IMR-90 (cell line): ENCODE measurements at regions not wholly inside any gene's neighbourhood (a gene's known extent, or its start where the extent isn't known, plus 50 kb on each side); places are given as distances from the start of the nearest gene placed in this dataset.

Experiments
- ATAC-seq: fragments of 200-7000 bp; cut with Tn5 transposase; 2 replicates; pipeline ENCODE4 v1.9.1; 2020; ENCODE audit warnings: low read depth, mild to moderate bottlenecking, moderate library complexity
- BruUV-seq: library from RNA; stranded (reverse); fragments of 400-500 nt; replicated peaks from 2 replicates; lab custom pipeline; 2021; lab: Mats Ljungman, UMichigan
- CTCF ChIA-PET: fragments of 300-600 bp; formaldehyde crosslinking; extraction: SDS; loops from one replicate; lab custom pipeline; 2021; ENCODE audit warnings: antibody characterized with exemption; lab: Yijun Ruan, JAX
- POLR2A ChIA-PET: fragments of 300-600 bp; sonication (Branson Sonifier 250); formaldehyde crosslinking; loops from one replicate; lab custom pipeline; 2022; ENCODE audit warnings: antibody characterized with exemption; ENCODE audit not compliant: unreplicated experiment; lab: Charles Lee
- DNase-seq: peaks from one replicate; pipeline ENCODE4 v3.0.0; 2013
- H2AFZ ChIP-seq: replicated peaks from 2 replicates; pipeline ENCODE3; 2013; ENCODE audit warnings: low read length, mild to moderate bottlenecking; ENCODE audit not compliant: poor library complexity
- H2AK5ac ChIP-seq: 2 replicates; pipeline ENCODE4 v1.6.1; 2013; ENCODE audit warnings: low read depth, low read length, inconsistent platforms
- H2AK9ac ChIP-seq: replicated peaks from 2 replicates; pipeline ENCODE3; 2013; ENCODE audit warnings: mild to moderate bottlenecking, low read depth, low read length, moderate library complexity; ENCODE audit not compliant: poor library complexity
- H2BK120ac ChIP-seq: 2 replicates; pipeline ENCODE4 v1.6.1; 2013; ENCODE audit warnings: low read depth, low read length, inconsistent platforms
- H2BK15ac ChIP-seq: 3 replicates; pipeline ENCODE4 v1.6.1; 2013; ENCODE audit warnings: low read depth, low read length, inconsistent platforms
- H2BK20ac ChIP-seq: 2 replicates; pipeline ENCODE4 v1.6.1; 2013; ENCODE audit warnings: low read depth, mild to moderate bottlenecking, inconsistent platforms, low read length, moderate library complexity
- H2BK5ac ChIP-seq: 2 replicates; pipeline ENCODE4 v1.6.1; 2013; ENCODE audit warnings: mild to moderate bottlenecking, low read depth, low read length, inconsistent platforms; ENCODE audit not compliant: poor library complexity, severe bottlenecking
- H3K14ac ChIP-seq: replicated peaks from 2 replicates; pipeline ENCODE4 v1.6.1; 2013; ENCODE audit warnings: low read depth, low read length, inconsistent platforms
- H3K18ac ChIP-seq: 2 replicates; pipeline ENCODE4 v1.6.1; 2013; ENCODE audit warnings: low read depth, low read length, control low read depth
- H3K23ac ChIP-seq: 2 replicates; pipeline ENCODE4 v1.6.1; 2013; ENCODE audit warnings: low read depth, low read length, inconsistent platforms
- H3K27ac ChIP-seq: 2 replicates; pipeline ENCODE4 v1.5.1; 2013; ENCODE audit warnings: mild to moderate bottlenecking, control low read depth, low read length; ENCODE audit not compliant: insufficient read depth
- H3K27me3 ChIP-seq: 2 replicates; pipeline ENCODE4 v1.6.1; 2013; ENCODE audit warnings: low read length; ENCODE audit not compliant: control insufficient read depth, insufficient read depth
- H3K36me3 ChIP-seq: 2 replicates; pipeline ENCODE4 v1.6.1; 2013; ENCODE audit warnings: low read length, mixed read lengths; ENCODE audit not compliant: control insufficient read depth, insufficient read depth
- H3K4ac ChIP-seq: 2 replicates; pipeline ENCODE4 v1.6.1; 2013; ENCODE audit warnings: low read depth, low read length, inconsistent platforms
- H3K4me1 ChIP-seq: 2 replicates; pipeline ENCODE4 v1.6.1; 2013; ENCODE audit warnings: low read length, mixed read lengths; ENCODE audit not compliant: control insufficient read depth, insufficient read depth
- H3K4me2 ChIP-seq: 2 replicates; pipeline ENCODE4 v1.6.1; 2013; ENCODE audit warnings: low read depth, mild to moderate bottlenecking, control low read depth, low read length, moderate library complexity
- H3K4me3 ChIP-seq: 2 replicates; pipeline ENCODE4 v1.5.1; 2013; ENCODE audit warnings: low read depth, mild to moderate bottlenecking, control low read depth, low read length, moderate library complexity; ENCODE audit not compliant: insufficient read depth
- H3K56ac ChIP-seq: 2 replicates; pipeline ENCODE4 v1.6.1; 2013; ENCODE audit warnings: low read length, inconsistent platforms; ENCODE audit not compliant: insufficient read depth; ENCODE audit errors: extremely low read depth
- H3K79me1 ChIP-seq, 2 experiments: 2 replicates each; pipeline ENCODE4 v1.6.1; 2013; ENCODE audit warnings: low read length in 2 of 2, inconsistent platforms in 1 of 2, low read depth in 1 of 2
- H3K9ac ChIP-seq: 2 replicates; pipeline ENCODE4 v1.6.1; 2013; ENCODE audit warnings: low read depth, low read length, control low read depth
- H3K9me1 ChIP-seq: 2 replicates; pipeline ENCODE4 v1.6.1; 2013; ENCODE audit warnings: low read length, inconsistent platforms; ENCODE audit not compliant: insufficient read depth
- H3K9me3 ChIP-seq: 2 replicates; pipeline ENCODE4 v1.6.1; 2013; ENCODE audit warnings: low read length; ENCODE audit not compliant: control insufficient read depth, insufficient read depth
- H4K20me1 ChIP-seq: 2 replicates; pipeline ENCODE4 v1.6.1; 2013; ENCODE audit warnings: low read length, inconsistent platforms; ENCODE audit not compliant: insufficient read depth
- H4K5ac ChIP-seq: 2 replicates; pipeline ENCODE4 v1.6.1; 2013; ENCODE audit warnings: mild to moderate bottlenecking, low read depth, low read length, control low read depth
- H4K8ac ChIP-seq, 2 experiments: 2 replicates each; pipeline ENCODE4 v1.6.1; 2013; ENCODE audit warnings: low read depth in 2 of 2, low read length in 2 of 2, control low read depth in 1 of 2, inconsistent platforms in 1 of 2
- H4K91ac ChIP-seq: 2 replicates; pipeline ENCODE4 v1.6.1; 2013; ENCODE audit warnings: low read depth, low read length, inconsistent platforms; ENCODE audit not compliant: insufficient read depth
- BHLHE40 ChIP-seq: fragments of 150-350 bp; IDR thresholded peaks from 2 replicates; pipeline ENCODE4 v1.6.1; 2016; ENCODE audit warnings: mild to moderate bottlenecking, low read depth, low read length
- CEBPB ChIP-seq: IDR thresholded peaks from 2 replicates; pipeline ENCODE4 v1.6.1; 2012; ENCODE audit warnings: low read depth, low read length, improper control_type of control experiment
- FOS ChIP-seq: fragments of 150-350 bp; IDR thresholded peaks from 2 replicates; pipeline ENCODE4 v1.6.1; 2016; ENCODE audit warnings: low read depth, low read length
- MAFK ChIP-seq: IDR thresholded peaks from 2 replicates; pipeline ENCODE4 v1.6.1; 2012; ENCODE audit warnings: low read depth, low read length, improper control_type of control experiment
- MAZ ChIP-seq: IDR thresholded peaks from 2 replicates; pipeline ENCODE4 v1.6.1; 2012; ENCODE audit warnings: low read depth, mild to moderate bottlenecking, low read length, improper control_type of control experiment, moderate library complexity, borderline replicate concordance
- MXI1 ChIP-seq: IDR thresholded peaks from 2 replicates; pipeline ENCODE4 v1.6.1; 2012; ENCODE audit warnings: low read depth, mild to moderate bottlenecking, low read length, moderate library complexity, borderline replicate concordance
- WGBS, 2 experiments: methylation state at CpG; one replicate each; pipeline versions ENCODE4 v1.1.5 to v1.1.7; 2013; ENCODE audit warnings: missing lambda C conversion rate in 2 of 2; ENCODE audit not compliant: insufficient read length in 1 of 2; ENCODE audit errors: extremely low coverage in 2 of 2; 5-methylcytosine and 5-hydroxymethylcytosine counted together
- dilution Hi-C: fragments of 300-500 bp; cut with HindIII; formaldehyde crosslinking; loops from one replicate; pipeline ENCODE4 v1.14.3; 2018; ENCODE audit warnings: low sequenced_read_pairs; ENCODE audit not compliant: unreplicated experiment
- in situ Hi-C: fragments of 300-500 bp; cut with MboI; formaldehyde crosslinking; loops from 3 replicates; pipeline ENCODE4 v1.14.3; 2019; ENCODE audit warnings: low sequenced_read_pairs, inconsistent platforms, mixed read lengths
- intact Hi-C: fragments of 100-400 bp; cut with micrococcal nuclease; formaldehyde crosslinking; loops from 2 replicates; pipeline ENCODE4 v1.10.0; 2022

GRCh38 chr4:149952716-149953115, 125.5 kb upstream of the DCLK2 start:
- DNase-seq (no peak), ATAC-seq (no peak)
- Histone ChIP-seq H3K56ac (no peak overlapping the region), H3K27ac (no peak overlapping the region), H3K9me1 (no peaks in the 10 kb centered on the region), H3K79me1 (no peaks in the 10 kb centered on the region), H4K5ac (no peak overlapping the region), H3K9me3 (no peaks in the 10 kb centered on the region), H2BK5ac (no peak overlapping the region), H3K4me1 (no peaks in the 10 kb centered on the region), H2BK20ac (no peak overlapping the region), H3K4me3 (no peak overlapping the region), H2BK120ac (no peak overlapping the region), H3K18ac (no peak overlapping the region), H2AK9ac (no peak overlapping the region), H3K4me2 (no peak overlapping the region), H4K8ac (no peak overlapping the region), H2AK5ac (no peak overlapping the region), H2BK15ac (no peak overlapping the region), H3K36me3 (no peaks in the 10 kb centered on the region), H4K20me1 (no peaks in the 10 kb centered on the region), H3K9ac (no peak overlapping the region), H3K4ac (no peak overlapping the region), H3K14ac (no peak overlapping the region), H4K91ac (no peak overlapping the region), H3K23ac (no peak overlapping the region), H2AFZ (no peak overlapping the region), H3K27me3 (peaks cover 5% of the 10 kb centered on the region)
- POLR2A ChIA-PET = no interaction called here
- 60% methylated on average over 1 of the region's 5 CpGs; no CpG with 5 or more reads in 1 of the 2 experiments for WGBS, 2 experiments
- no peak for TF ChIP-seq MAZ
- no peak for TF ChIP-seq MAFK
- TF ChIP-seq BHLHE40 = no peak
- no peak for TF ChIP-seq MXI1
- no peak for TF ChIP-seq FOS
- no peak for TF ChIP-seq CEBPB
- CTCF ChIA-PET = no interaction called here
- intact Hi-C loops = no loop called here
- dilution Hi-C loops = no loop called here
- in situ Hi-C loops = no loop called here
- no TSS peak for BruUV-seq
